GM19328 (cell line): ENCODE measurements at regions not wholly inside any gene's neighbourhood (a gene's known extent, or its start where the extent isn't known, plus 50 kb on each side); places are given as distances from the start of the nearest gene placed in this dataset.
"Not testable (repeated sequence)": the region's sequence is repeated elsewhere in the genome, so short reads cannot be mapped to it uniquely, and the experiment has no call there.

Experiments used
- ATAC-seq: cut with Tn5 transposase; IDR thresholded peaks from one replicate; pipeline ENCODE4 v1.9.1; 2021; ENCODE audit warnings: mild to moderate bottlenecking, moderate library complexity; ENCODE audit not compliant: unreplicated experiment

DNA sequence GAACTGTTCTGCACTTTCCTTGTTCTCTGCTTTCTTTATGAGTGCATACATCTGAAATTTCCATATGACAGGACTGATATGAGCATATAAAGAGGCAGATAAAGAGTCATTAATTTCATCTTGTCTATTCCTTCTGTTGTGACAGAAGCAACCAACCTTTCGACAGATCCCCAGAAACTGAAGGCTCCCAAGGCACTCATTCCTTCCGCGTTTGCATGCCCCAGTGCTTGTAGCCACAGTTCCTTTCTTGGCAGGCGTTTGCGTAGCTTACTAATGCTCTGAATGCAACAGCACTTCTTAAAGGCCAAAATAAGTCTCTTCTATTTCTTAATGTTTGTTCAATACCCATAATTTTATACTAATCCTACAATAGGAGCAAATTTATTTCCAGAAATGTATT lies 94.0 kb upstream of the TBL1X start:
- ATAC-seq = no peak

GRCh38 chrX:9372866-9373265 lies 92.0 kb upstream of the TBL1X start:
- ATAC-seq = no peak

- no peak for ATAC-seq
Observed at GRCh38 chrX:9373789-9374188, 91.1 kb upstream of the TBL1X start.

DNA sequence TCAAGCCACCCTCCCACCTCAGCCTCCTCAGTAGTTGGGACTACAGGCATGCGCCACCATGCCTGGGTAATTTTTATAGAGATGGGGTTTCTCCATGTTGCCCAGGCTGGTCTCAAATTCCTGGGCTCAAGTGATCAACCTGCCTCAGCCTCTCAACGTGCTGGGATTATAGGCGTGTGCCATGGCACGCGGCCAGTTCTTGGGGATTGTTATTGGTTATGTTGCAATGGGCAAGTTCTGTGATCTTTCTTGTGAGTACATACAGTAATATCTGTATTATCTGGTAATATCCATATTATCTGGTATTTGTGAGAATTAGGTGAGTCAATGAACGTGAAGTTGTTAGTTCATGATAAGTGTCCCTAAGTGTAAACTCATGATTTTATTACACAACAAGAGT lies 90.3 kb upstream of the TBL1X start:
- no peak for ATAC-seq

- ATAC-seq = no peak
Observed at GRCh38 chrX:9376111-9376510, 88.7 kb upstream of the TBL1X start.

DNA sequence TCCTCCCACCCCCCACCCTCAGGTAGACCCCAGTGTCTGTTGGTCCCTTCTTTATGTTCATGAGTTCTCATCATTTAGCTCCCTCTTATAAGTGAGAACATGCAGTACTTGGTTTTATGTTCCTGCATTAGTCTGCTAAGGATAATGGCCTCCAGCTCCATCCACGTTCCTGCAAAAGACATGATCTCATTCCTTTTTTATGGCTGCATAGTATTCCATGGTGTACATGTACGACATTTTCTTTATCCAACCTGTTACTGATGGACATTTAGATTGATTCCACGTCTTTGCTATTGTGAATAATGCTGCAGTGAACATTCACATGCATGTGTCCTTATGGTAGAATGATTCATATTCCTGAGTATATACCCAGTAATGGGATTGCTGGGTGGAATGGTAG lies 87.6 kb upstream of the TBL1X start:
- ATAC-seq = not testable (repeated sequence)

DNA sequence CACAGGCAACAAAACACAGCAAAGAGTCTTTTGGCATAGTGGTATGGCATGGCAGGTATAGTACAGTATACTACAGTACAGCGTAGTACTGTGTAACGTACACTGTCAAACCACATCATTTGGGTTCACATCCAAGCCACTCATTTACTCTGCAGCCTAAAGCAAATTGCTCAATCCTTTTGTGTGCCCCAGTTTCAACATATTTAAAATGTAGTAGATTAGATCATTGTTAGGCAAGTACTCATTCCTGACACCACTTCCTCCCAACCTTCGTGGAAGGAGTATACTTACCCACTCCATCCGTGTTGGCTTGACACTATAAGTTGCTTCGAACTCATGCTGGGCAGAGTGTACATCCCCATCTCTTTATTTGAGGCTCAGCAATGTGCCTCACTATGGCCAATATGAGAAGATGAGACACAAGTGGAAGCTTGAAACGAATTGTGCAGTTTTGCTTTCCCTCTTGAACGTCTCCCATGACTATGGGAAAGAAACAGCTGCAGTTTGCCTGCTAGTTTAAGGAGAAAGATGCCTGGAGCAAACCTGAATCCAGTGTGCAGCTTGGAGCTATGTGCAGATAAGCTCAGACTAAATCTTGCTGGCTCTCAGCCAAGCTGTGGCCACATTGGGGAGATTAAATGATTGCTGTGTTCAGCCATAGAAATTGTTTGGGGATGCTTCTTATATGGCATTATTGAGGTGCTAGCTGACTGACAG lies 85.7 kb upstream of the TBL1X start:
- no peak for ATAC-seq

- ATAC-seq = no peak
Observed at GRCh38 chrX:9379697-9380551, 84.9 kb upstream of the TBL1X start.

DNA sequence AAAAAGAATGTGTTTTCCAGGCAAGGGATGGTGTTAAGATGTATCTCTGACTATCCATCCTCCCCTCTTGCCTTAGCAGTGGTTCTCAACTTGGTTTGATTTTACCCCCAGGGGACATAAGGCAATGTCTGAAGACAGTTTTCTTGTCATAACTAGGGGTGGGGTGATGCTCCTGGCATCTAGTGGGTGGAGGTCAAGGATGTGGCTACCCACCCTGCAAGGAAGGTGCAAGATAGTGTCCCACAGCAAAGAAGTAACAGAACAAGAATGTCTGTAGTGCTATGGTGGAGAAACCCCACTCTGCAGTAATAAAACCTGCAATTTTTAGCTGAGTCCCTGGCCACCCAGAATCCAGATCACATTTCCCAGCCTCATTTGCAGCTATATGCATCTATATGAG lies 81.2 kb upstream of the TBL1X start:
- no peak for ATAC-seq

DNA sequence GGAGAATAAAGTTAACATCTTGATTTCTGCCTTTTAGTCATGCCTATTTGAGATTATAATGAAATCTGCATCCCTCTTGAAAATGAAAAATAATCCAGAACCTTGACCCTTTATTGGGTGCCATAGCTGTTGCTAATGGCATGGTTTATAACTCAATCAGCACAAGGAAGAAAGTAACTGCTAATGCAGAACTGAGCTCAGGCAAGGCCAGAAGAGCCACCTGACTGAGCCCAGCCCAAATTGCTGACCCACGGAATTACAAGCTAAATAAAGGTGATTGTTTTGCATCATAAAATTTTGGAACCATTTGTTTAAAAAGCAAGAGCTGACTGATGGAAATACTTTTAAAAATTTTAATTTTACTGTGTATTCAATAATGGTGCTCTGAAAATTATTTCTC lies 76.4 kb upstream of the TBL1X start:
- no peak for ATAC-seq

DNA sequence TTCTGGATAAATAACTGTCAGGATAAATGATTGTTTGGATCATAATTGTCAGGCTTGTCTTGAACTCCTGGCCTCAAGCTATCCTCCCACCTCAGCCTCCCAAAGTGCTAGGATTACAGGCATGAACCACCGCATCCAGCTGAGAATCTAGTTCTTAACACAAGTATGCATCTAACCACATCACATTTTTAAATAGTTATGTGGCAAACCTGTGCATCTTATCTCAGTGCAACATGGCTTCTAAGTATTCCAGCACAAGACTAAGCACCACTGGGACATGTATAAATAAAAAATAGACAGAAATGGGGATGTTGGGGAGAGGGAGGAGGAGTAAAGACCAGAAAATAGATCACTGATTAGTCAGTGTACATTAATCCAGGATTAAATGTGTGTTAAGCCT lies 74.7 kb upstream of the TBL1X start:
- ATAC-seq = no peak

- no peak for ATAC-seq
Observed at GRCh38 chrX:9390693-9391368, 74.0 kb upstream of the TBL1X start.

- ATAC-seq = no peak
Observed at GRCh38 chrX:9392445-9392844, 72.4 kb upstream of the TBL1X start.

- ATAC-seq = no peak
Observed at GRCh38 chrX:9393571-9393970, 71.3 kb upstream of the TBL1X start.

DNA sequence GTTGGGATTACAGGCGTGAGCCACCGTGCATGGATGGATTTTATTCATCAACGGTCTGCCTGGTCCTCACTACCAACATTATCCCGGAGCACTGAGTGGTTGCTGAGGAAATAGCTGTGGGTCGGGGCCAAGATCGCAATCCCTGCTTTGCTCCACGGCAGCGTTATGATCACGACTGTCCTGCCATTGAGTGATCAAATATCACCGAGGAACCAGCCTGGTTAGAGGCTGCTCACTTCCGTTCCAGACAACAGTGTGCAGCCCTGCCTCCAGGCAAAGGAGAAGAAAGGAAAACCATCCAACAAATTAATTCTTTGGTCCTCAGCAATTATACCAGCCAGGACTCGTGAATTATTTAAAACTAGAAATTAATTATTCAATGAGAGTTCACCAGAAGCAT lies 70.6 kb upstream of the TBL1X start:
- ATAC-seq = no peak

DNA sequence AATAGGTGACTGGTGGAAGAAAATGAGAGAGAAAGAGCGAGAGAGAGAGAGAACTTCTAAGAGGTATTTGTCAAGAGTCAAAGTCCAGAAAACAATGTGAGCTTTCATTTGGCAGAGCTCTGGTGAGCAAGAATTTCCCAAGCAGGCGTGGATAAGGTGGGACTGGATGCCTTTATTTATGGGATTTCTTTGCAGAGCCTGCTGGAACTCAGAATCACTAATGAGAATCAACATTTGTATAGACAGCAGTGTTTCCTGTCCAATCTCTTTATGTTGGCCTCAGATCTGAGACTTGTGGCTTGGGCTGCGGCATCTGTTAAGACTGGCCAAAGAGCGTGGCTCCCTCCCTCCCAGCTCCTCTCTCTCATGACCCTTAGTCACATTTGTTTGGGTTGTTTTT lies 67.9 kb upstream of the TBL1X start:
- ATAC-seq = no peak

GRCh38 chrX:9401051-9401450 lies 63.8 kb upstream of the TBL1X start:
- ATAC-seq = no peak

DNA sequence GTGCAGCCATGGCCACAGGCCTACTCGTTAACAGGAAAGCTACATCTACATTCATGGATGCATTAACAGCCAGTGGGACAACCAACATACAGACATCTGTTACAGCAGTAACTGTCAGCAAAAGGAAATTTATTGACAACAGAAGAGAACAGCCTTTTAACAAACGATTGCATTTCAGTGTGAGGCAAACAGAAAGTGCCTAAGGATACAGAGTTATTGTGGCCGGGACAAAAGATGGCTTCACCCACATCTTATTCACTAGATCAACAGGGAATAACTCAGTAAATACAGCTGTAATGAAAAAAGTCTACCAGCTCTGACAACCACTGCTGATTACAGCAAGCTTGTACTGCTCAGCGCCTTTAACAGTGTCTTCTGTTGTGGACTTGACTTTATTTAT lies 61.5 kb upstream of the TBL1X start:
- ATAC-seq = no peak

GRCh38 chrX:9405635-9406034 lies 59.2 kb upstream of the TBL1X start:
- not testable (repeated sequence) for ATAC-seq

DNA sequence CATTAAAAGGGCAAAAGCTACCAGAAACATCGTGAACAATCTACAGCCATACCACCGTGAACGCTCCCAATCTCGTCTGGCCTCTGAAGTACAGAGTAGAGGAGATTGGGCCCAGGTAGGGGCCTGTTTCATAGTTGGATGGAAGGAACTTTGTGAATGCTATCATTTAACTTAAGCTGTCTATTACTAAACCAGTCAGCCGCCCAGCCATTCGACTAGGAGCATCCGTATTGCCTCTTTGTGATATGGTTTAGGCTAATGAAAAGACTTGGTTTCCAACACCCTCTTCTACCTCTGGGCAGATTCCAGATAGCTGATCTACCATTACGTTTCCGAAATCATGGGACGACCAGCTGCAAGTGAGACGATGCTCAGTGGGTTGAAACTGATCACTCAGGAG lies 54.0 kb upstream of the TBL1X start:
- ATAC-seq = not testable (repeated sequence)

DNA sequence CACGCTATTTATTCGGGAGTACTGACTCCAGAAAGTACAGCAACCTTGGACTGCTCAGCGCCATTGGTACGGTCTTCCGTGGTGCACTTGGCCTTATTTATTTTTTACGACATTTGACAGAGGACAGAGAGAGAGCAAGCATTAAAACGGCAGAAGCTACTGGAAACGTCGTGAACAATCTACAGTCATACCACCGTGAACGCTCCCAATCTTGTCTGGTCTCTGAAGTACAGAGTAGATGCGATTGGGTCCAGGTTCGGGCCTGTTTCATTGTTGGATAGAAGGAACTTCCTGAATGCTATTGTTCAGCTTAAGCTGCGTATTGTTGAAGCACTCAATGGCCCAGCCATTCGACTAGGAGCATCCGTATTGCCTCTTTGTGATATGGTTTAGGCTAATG lies 53.2 kb upstream of the TBL1X start:
- not testable (repeated sequence) for ATAC-seq

DNA sequence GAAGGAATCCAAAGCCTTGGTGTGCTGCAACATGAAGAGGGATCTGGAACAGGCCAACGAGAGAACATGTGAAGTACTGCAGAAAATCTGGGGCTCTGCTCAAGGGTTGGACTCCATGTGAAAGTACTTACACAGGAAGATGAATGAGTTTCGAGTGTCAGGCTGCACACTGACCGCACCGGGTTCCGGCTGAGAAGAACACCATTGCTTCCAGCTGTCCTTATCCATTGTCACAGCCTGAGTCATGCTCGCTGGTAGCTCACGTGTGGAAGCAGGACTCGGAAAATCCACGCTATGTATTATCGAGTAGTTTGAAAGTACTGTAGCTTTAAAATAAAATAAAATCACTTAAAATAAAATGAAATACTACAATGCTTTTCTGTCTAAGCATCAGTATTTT lies 50.4 kb upstream of the TBL1X start:
- ATAC-seq = no peak
